GM06990 (cell line): ENCODE measurements at regions not wholly inside any gene's neighbourhood (a gene's known extent, or its start where the extent isn't known, plus 50 kb on each side); places are given as distances from the start of the nearest gene placed in this dataset.

ENCODE experiments used
- DNase-seq: peaks from one replicate; pipeline ENCODE4 v3.0.0-alpha.2; 2011; ENCODE audit not compliant: insufficient read length; ENCODE audit errors: extremely low read depth
- H3K27me3 ChIP-seq: replicated peaks from 2 replicates; pipeline ENCODE4 v1.6.0; 2011; ENCODE audit warnings: low read length; ENCODE audit not compliant: control insufficient read depth, insufficient read depth
- H3K36me3 ChIP-seq: 2 replicates; pipeline ENCODE4 v1.5.1; 2011; ENCODE audit warnings: low read length; ENCODE audit not compliant: control insufficient read depth, insufficient read depth
- H3K4me3 ChIP-seq: replicated peaks from 2 replicates; pipeline ENCODE4 v1.5.1; 2011; ENCODE audit warnings: low read depth, mild to moderate bottlenecking, control low read depth, low read length
- CTCF ChIP-seq: IDR thresholded peaks from 2 replicates; pipeline ENCODE4 v1.5.1; 2011; ENCODE audit warnings: low read length, control low read depth, mild to moderate bottlenecking, inconsistent platforms; ENCODE audit not compliant: insufficient read depth, poor library complexity, severe bottlenecking

GRCh38 chr4:175048906-175049305, 130.7 kb downstream of the ADAM29 start:
- DNase-seq = no peak
- no peaks in the 10 kb centered on the region for H3K36me3 ChIP-seq
- TF ChIP-seq CTCF = no peak
- H3K4me3 ChIP-seq = no peak overlapping the region
- H3K27me3 ChIP-seq = no peaks in the 10 kb centered on the region

DNA sequence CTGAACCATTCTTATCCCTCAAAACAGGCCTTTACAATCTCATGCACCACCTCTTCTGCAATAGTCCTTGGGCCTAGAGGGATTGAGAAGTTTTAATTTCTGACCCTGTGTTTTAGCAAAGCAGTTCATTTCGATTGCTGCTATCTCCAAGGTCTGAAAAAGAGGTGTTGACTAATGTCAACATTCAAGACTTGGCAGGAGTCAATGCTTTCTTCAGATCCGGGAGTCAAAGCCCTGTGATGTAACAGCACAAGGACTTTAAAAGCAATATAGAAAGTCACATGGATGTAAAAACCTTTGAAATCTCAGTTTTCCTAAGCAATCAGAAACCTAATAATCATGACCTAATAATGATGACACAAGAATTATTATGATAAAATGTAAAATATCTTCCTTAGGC, 133.8 kb downstream of the ADAM29 start:
- Histone ChIP-seq H3K4me3 (no peak overlapping the region), H3K27me3 (no peaks in the 10 kb centered on the region), H3K36me3 (no peaks in the 10 kb centered on the region)
- DNase-seq = no peak
- no peak for TF ChIP-seq CTCF

DNA sequence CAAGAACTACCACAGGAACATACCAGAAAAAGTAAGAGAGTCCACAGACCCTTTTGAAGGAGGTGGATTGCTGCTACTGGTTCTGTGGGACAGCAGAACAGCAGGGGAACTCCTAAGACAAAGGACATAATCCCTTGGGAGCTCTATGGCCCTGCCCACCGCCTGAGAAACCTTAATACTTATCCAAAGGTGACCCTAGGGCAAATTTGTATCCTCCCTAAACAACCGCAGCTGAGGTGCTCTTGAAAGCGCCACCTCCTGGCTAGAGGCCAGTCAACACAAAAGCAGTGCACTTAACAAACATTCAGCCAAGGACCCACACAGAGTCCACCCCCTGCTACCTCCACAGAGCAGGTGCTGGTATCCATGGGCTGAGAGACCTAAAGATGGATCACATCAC, 136.8 kb downstream of the ADAM29 start:
- no peaks in the 10 kb centered on the region for H3K27me3 ChIP-seq
- no peak for DNase-seq
- H3K4me3 ChIP-seq = no peak overlapping the region
- peak; percentile 24 for TF ChIP-seq CTCF
- no peaks in the 10 kb centered on the region for H3K36me3 ChIP-seq

DNA sequence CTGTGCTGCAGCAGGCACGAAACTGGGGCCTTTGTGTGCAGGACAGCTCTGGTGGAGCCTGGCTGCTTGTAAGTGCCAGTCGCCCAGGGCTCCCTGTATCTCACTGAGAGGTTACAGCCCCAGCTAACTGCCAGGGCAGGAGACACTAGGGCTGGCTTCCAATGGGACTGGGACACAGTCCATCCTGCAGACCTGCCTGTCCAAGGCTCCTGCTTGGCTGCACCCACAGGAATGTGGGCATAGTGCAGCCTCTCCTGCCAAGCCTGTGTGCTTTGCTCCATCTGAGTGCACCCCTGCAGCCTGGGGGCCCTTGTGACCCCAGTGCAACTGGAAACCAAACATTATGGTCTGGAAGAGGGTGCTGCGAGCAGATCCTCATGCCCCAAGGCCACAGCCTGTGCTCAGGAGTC, 144.0 kb downstream of the ADAM29 start:
- Histone ChIP-seq H3K27me3 (no peaks in the 10 kb centered on the region), H3K36me3 (no peaks in the 10 kb centered on the region), H3K4me3 (no peak overlapping the region)
- TF ChIP-seq CTCF = no peak
- DNase-seq = no peak

DNA sequence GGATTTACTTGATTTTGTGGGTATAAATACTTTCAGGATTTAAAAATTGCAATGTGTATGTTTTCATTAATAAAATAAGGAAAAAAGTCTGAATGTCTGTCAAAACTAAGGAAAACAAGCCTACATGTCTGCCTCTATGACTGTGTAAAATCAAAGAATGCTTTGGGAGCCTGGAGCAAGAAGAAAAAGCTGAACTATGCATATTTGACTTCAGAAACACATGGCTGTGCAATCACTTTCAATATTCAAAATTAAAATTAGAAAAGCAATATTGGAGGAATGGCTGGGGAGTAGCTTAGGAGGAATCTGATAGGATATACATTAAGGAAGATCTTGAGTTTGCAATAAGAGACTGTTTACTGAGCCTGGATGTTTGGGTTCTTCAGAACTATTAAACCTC, 147.1 kb downstream of the ADAM29 start:
- TF ChIP-seq CTCF = no peak
- Histone ChIP-seq H3K27me3 (no peaks in the 10 kb centered on the region), H3K4me3 (no peak overlapping the region), H3K36me3 (no peaks in the 10 kb centered on the region)
- DNase-seq = no peak

GRCh38 chr4:175066923-175067627, 148.9 kb downstream of the ADAM29 start:
- no peaks in the 10 kb centered on the region for H3K36me3 ChIP-seq
- TF ChIP-seq CTCF = no peak
- no peaks in the 10 kb centered on the region for H3K27me3 ChIP-seq
- no peak for DNase-seq
- H3K4me3 ChIP-seq = no peak overlapping the region
